ENCODE measurements at regions not wholly inside any gene's neighbourhood (a gene's known extent, or its start where the extent isn't known, plus 50 kb on each side); places are given as distances from the start of the nearest gene placed in this dataset.

DNA sequence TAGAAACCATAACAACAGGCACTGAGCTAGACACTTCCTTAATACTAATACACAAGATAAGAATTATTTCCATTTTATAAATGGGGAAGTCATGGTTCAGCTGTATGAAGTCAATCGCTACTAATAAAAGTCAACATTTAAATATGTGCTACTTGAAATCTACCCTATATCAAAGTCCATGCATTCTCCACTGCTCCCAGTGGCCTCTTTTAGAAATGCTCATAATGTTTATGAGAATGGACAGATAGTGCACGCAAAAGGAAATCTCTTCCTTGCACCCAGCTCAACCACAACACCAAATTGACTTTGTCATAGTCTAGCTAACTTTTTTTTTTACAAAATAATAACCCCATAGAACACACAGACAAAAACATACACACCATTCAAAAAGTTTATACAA is 281.7 kb upstream of the CXADR start:
- H3K36me3 ChIP-seq (ENCODE audit: insufficient read depth, low read length, poor library complexity, severe bottlenecking) = no peaks in the 10 kb centered on the region
- peaks cover 17% of the 10 kb centered on the region for H3K9me3 ChIP-seq (ENCODE audit: low read depth, low read length, poor library complexity, severe bottlenecking)
- no peaks in the 10 kb centered on the region for H3K27me3 ChIP-seq (replicated peaks; ENCODE audit: insufficient read depth, low read depth, low read length, poor library complexity)
- DNase-seq (ENCODE audit: low spot score) = no peak
- POLR2A ChIA-PET (ENCODE audit: low non-redundant PET) = interaction anchor here (0.7 kb wide), 1 partner anchor 1191 kb away, joined by 3 read pairs; no protein-coding TSS in a partner anchor
- no peak overlapping the region for H3K4me3 ChIP-seq (ENCODE audit: low read depth, low read length, poor library complexity, severe bottlenecking)
- CTCF ChIA-PET = no interaction called here
- no peaks in the 10 kb centered on the region for H3K4me1 ChIP-seq (ENCODE audit: insufficient read depth, low read length, poor library complexity, severe bottlenecking)
- TF ChIP-seq CTCF (conservative IDR thresholded peaks at IDR 0.05; ENCODE audit: low read depth, low read length) (no peak), EZH2 (IDR thresholded peaks at IDR 0.05; ENCODE audit: borderline replicate concordance, low read depth, low read length, poor library complexity, severe bottlenecking) (no peak)
- no peak overlapping the region for H3K27ac ChIP-seq (ENCODE audit: low read depth, low read length, poor library complexity, severe bottlenecking)
- BruUV-seq (replicated peaks) = no TSS peak
- intact Hi-C loops (cut with micrococcal nuclease; ENCODE audit: unreplicated experiment) = no loop called here

DNA sequence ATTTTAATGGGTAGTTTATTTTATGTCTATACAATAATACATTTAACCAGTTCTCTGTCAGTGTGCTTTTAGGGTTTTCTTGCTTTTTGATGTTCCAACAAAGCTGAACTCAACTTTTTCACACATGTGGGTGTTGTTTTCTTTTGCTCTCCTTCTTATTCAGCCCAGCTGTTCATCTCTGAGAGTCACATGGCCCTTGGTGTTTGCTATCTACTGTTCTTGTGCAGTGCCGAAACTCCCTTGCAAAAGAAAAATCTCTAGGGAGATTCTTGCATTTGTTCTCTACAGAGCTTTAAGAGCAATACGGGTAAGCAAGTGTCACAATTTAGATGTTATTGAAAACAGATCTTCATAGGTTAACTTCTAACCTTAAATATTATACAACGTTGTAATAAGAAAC is 281.1 kb upstream of the CXADR start:
- intact Hi-C loops (cut with micrococcal nuclease; ENCODE audit: unreplicated experiment) = no loop called here
- no peaks in the 10 kb centered on the region for H3K36me3 ChIP-seq (ENCODE audit: insufficient read depth, low read length, poor library complexity, severe bottlenecking)
- no peaks in the 10 kb centered on the region for H3K4me1 ChIP-seq (ENCODE audit: insufficient read depth, low read length, poor library complexity, severe bottlenecking)
- no peak for DNase-seq (ENCODE audit: low spot score)
- ChIA-PET CTCF (no interaction called here), POLR2A (ENCODE audit: low non-redundant PET) (no interaction called here)
- no peaks in the 10 kb centered on the region for H3K27me3 ChIP-seq (replicated peaks; ENCODE audit: insufficient read depth, low read depth, low read length, poor library complexity)
- no TSS peak for BruUV-seq (replicated peaks)
- TF ChIP-seq EZH2 (IDR thresholded peaks at IDR 0.05; ENCODE audit: borderline replicate concordance, low read depth, low read length, poor library complexity, severe bottlenecking) (no peak), CTCF (conservative IDR thresholded peaks at IDR 0.05; ENCODE audit: low read depth, low read length) (no peak)
- H3K4me3 ChIP-seq (ENCODE audit: low read depth, low read length, poor library complexity, severe bottlenecking) = no peak overlapping the region
- H3K27ac ChIP-seq (ENCODE audit: low read depth, low read length, poor library complexity, severe bottlenecking) = no peak overlapping the region
- peaks cover 20% of the 10 kb centered on the region for H3K9me3 ChIP-seq (ENCODE audit: low read depth, low read length, poor library complexity, severe bottlenecking)

DNA sequence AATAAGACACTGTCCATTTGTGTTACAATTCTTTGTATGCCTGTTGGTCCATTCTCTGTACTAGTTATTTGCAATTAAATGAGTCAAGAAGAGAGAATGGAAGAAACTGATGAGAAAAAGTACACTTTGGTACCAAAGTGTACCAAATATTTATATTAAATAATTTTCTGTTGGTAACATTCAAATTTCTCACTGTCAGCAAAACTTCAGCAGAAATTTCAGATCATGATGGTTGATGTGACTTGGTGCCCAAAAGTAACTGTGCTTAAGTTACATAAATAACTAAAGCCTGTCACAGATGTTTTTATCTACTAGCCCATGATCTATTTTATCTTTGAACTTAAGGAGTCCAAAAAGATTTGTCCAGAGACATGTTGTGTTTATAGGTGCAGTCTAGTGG is 274.4 kb upstream of the CXADR start:
- DNase-seq (ENCODE audit: low spot score) = no peak
- Histone ChIP-seq H3K27ac (ENCODE audit: low read depth, low read length, poor library complexity, severe bottlenecking) (no peak overlapping the region), H3K27me3 (replicated peaks; ENCODE audit: insufficient read depth, low read depth, low read length, poor library complexity) (no peaks in the 10 kb centered on the region), H3K4me1 (ENCODE audit: insufficient read depth, low read length, poor library complexity, severe bottlenecking) (no peaks in the 10 kb centered on the region), H3K4me3 (ENCODE audit: low read depth, low read length, poor library complexity, severe bottlenecking) (no peak overlapping the region), H3K9me3 (ENCODE audit: low read depth, low read length, poor library complexity, severe bottlenecking) (peaks cover 16% of the 10 kb centered on the region), H3K36me3 (ENCODE audit: insufficient read depth, low read length, poor library complexity, severe bottlenecking) (no peaks in the 10 kb centered on the region)
- BruUV-seq (replicated peaks) = no TSS peak
- ChIA-PET POLR2A (ENCODE audit: low non-redundant PET) (no interaction called here), CTCF (no interaction called here)
- TF ChIP-seq EZH2 (IDR thresholded peaks at IDR 0.05; ENCODE audit: borderline replicate concordance, low read depth, low read length, poor library complexity, severe bottlenecking) (no peak), CTCF (conservative IDR thresholded peaks at IDR 0.05; ENCODE audit: low read depth, low read length) (no peak)
- intact Hi-C loops (cut with micrococcal nuclease; ENCODE audit: unreplicated experiment) = no loop called here

All from A673 (cell line).